NCI-H82 treated with DMSO at 0.1 percent for 48 hours (cell line): ENCODE measurements at regions not wholly inside any gene's neighbourhood (a gene's known extent, or its start where the extent isn't known, plus 50 kb on each side); places are given as distances from the start of the nearest gene placed in this dataset.
A peak's percentile ranks its signal among the peaks of the same experiment; 100 is the strongest.

ENCODE experiments used
- DNase-seq: peaks from one replicate; lab custom pipeline; 2025; ENCODE audit not compliant: unreplicated experiment; lab: John Stamatoyannopoulos, UW

DNA sequence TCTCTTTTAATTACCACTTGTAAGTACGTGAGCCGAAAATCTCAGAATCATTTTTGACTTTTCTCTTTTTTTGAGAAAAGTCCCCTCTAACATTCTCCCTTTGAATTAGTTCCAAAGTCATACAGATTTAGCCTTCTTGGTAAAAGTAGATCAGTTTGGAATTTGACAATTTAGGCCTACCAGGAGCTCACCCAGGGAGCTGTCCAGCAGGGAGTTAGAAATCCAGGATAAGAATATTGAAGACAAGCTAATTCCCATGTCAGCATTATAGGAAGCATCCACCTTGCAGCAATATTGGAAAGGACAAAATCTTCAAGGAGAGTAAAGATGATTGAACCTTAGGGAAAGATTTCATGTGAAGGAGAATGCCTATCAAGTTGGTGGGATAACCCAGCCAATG is 352.2 kb upstream of the CPEB2 start:
- no peak for DNase-seq

- no peak for DNase-seq
Measured at GRCh38 chr4:14652522-14652921, 349.8 kb upstream of the CPEB2 start.

DNA sequence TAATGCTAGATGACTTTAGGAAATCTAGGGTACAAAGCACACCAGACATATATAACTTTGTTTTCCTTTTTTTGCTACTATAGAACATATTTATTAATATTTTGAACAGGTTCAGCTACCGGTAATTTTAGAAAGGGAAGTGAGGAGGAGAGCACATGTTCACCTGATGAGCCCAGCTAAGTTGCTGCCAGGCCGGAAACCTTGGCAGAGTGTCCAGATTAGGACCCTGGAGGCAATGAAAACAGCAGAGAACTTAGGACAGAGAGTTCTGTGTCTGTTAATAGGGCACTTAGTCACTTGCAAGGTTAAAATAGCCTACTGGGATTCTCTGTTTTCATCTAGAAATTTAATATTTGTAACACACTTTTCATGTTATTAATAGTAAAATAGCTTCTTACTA is 348.9 kb upstream of the CPEB2 start:
- no peak for DNase-seq

DNA sequence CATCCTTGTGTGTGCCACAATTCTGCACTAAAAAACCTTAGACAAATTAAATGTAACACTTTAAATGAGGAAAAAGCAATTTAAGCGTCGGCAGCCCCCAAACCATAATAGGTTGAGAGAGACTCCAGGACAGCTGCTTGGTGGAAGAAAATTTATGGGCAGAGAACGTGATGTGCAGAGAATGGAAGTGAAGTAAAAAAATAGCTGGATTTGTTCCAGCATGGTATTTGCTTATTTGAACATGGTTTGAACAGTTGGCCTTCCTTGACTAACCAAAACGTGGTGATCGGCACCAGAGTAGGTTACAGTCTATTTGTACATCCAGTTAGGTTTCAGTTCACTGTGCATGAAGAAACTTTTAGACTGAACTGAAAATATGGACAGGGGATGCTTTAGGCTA is 343.0 kb upstream of the CPEB2 start:
- DNase-seq = no peak

GRCh38 chr4:14667624-14668151 is 334.6 kb upstream of the CPEB2 start:
- no peak for DNase-seq

DNA sequence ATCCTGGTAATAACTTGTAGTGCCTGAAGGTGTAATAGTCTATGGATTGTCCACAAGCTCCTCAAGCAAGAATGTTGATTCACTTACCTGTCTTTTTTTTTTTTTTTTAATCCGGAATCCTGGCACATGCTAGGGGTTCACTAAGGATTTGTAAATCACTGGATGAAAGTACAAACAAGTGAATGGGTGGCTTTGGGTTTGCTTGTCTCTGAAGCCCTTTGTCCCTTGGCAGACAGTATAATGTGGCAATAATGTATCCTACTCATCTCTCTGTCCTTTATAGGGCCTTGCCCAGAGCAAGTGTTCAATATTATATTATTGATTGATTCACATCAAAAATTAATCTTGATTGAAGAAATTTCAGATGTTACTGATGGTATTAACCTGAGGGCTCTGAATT is 334.0 kb upstream of the CPEB2 start:
- no peak for DNase-seq

GRCh38 chr4:14669371-14669770 is 332.9 kb upstream of the CPEB2 start:
- DNase-seq = no peak

- no peak for DNase-seq
Measured at GRCh38 chr4:14671146-14671545, 331.1 kb upstream of the CPEB2 start.

GRCh38 chr4:14675279-14675985 is 326.8 kb upstream of the CPEB2 start:
- no peak for DNase-seq

DNA sequence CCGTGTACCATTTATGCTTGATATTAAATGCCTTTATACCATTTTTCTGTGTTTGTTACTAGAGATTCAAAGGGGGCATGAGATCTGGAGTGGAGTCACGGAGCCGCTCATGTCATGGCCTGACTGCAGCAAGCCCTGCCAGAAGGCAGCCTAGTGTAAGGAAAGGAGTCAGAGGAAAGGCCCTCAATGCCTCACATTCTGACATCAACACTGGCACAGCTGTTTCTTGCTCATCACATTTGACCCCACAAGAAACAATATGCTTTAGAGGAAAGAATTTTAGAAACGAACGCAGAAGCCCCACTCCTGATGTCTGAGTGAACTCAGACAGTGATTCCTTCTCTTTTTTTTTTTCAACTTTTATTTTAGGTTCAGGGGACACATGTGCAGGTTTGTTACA is 322.4 kb upstream of the CPEB2 start:
- DNase-seq = no peak

- DNase-seq = no peak
Measured at GRCh38 chr4:14681330-14681729, 321.0 kb upstream of the CPEB2 start.

GRCh38 chr4:14693728-14694127 is 308.6 kb upstream of the CPEB2 start:
- no peak for DNase-seq

GRCh38 chr4:14695095-14695845 is 307.0 kb upstream of the CPEB2 start:
- peak; percentile 67 for DNase-seq

GRCh38 chr4:14700083-14700482 is 302.2 kb upstream of the CPEB2 start:
- no peak for DNase-seq

GRCh38 chr4:14700544-14700943 is 301.7 kb upstream of the CPEB2 start:
- DNase-seq = no peak

- no peak for DNase-seq
Measured at GRCh38 chr4:14701389-14701788, 300.9 kb upstream of the CPEB2 start.

DNA sequence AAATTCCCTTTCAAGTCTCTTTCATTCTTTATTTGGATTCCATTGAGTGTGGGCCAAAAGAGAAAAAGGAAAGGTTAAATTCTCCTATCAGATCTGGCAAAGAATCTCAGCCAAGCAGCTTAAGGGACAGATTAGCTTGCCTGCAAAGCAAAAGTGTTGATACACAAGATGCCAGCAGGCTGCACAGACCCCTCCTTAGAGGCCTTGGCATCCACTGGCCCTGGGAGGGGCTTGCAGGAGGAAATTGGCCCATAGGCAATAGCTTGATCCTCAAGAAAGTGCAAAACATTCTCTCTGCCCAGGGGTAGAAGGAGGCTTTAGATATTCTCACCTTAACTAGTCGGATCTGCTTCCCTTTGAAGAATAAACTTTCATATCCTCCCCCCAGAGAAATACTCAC is 300.4 kb upstream of the CPEB2 start:
- DNase-seq = no peak

- no peak for DNase-seq
Measured at GRCh38 chr4:14708574-14708973, 293.7 kb upstream of the CPEB2 start.

DNA sequence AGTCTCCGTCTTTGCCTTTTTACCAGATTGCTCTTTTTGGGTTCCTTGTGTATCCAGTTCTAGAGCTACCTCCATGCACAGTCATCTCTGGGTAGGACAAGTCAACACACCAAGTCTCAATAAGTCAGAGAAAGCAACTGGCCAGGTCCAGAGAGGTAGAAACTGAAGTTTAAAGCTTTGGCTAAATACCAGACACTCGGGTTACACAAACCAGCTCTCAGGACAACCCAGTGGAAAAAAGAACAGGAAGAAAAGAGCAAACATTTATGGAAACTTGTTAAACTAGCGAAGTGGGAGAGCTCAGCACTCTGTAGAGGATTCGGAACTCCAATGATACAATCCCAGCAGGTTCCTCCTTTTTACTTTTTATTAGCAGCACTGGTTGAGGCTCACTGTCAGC is 291.0 kb upstream of the CPEB2 start:
- DNase-seq = no peak

GRCh38 chr4:14716691-14717090 is 285.6 kb upstream of the CPEB2 start:
- no peak for DNase-seq

- no peak for DNase-seq
Measured at GRCh38 chr4:14719053-14719452, 283.2 kb upstream of the CPEB2 start.

- no peak for DNase-seq
Measured at GRCh38 chr4:14726441-14726840, 275.8 kb upstream of the CPEB2 start.
